ENCODE measurements at regions not wholly inside any gene's neighbourhood (a gene's known extent, or its start where the extent isn't known, plus 50 kb on each side); places are given as distances from the start of the nearest gene placed in this dataset.

GRCh38 chrX:45385757-45386156 is 185.1 kb upstream of the DIPK2B start:
- DNase-seq (ENCODE audit: low read depth): peak; percentile 10

- no peak for DNase-seq (ENCODE audit: low read depth)
Observed at GRCh38 chrX:45381841-45382240, 181.2 kb upstream of the DIPK2B start.

- no peak for DNase-seq (ENCODE audit: low read depth)
Observed at GRCh38 chrX:45381366-45381765, 180.7 kb upstream of the DIPK2B start.

GRCh38 chrX:45379236-45379635 is 178.6 kb upstream of the DIPK2B start:
- no peak for DNase-seq (ENCODE audit: low read depth)

- DNase-seq (ENCODE audit: low read depth): no peak
Observed at GRCh38 chrX:45372151-45372550, 171.5 kb upstream of the DIPK2B start.

GRCh38 chrX:45368705-45369104 is 168.0 kb upstream of the DIPK2B start:
- no peak for DNase-seq (ENCODE audit: low read depth)

- no peak for DNase-seq (ENCODE audit: low read depth)
Observed at GRCh38 chrX:45363596-45363995, 162.9 kb upstream of the DIPK2B start.

GRCh38 chrX:45360571-45360970 is 159.9 kb upstream of the DIPK2B start:
- DNase-seq (ENCODE audit: low read depth): no peak

- DNase-seq (ENCODE audit: low read depth): no peak
Observed at GRCh38 chrX:45358392-45358791, 157.7 kb upstream of the DIPK2B start.

GRCh38 chrX:45353456-45353855 is 152.8 kb upstream of the DIPK2B start:
- no peak for DNase-seq (ENCODE audit: low read depth)

GRCh38 chrX:45352611-45353010 is 151.9 kb upstream of the DIPK2B start:
- no peak for DNase-seq (ENCODE audit: low read depth)

- peak; percentile 72 for DNase-seq (ENCODE audit: low read depth)
Observed at GRCh38 chrX:45351478-45351877, 150.8 kb upstream of the DIPK2B start.

GRCh38 chrX:45348296-45348695 is 147.6 kb upstream of the DIPK2B start:
- no peak for DNase-seq (ENCODE audit: low read depth)

GRCh38 chrX:45347877-45348276 is 147.2 kb upstream of the DIPK2B start:
- DNase-seq (ENCODE audit: low read depth): peak; percentile 69

GRCh38 chrX:45344594-45344993 is 143.9 kb upstream of the DIPK2B start:
- DNase-seq (ENCODE audit: low read depth): peak; percentile 76

- DNase-seq (ENCODE audit: low read depth): no peak
Observed at GRCh38 chrX:45329217-45329616, 128.5 kb upstream of the DIPK2B start.

GRCh38 chrX:45324941-45325340 is 124.3 kb upstream of the DIPK2B start:
- DNase-seq (ENCODE audit: low read depth): no peak

GRCh38 chrX:45323387-45323786 is 122.7 kb upstream of the DIPK2B start:
- no peak for DNase-seq (ENCODE audit: low read depth)

GRCh38 chrX:45322820-45323219 is 122.1 kb upstream of the DIPK2B start:
- DNase-seq (ENCODE audit: low read depth): no peak

- peak; percentile 71 for DNase-seq (ENCODE audit: low read depth)
Observed at GRCh38 chrX:45322382-45322781, 121.7 kb upstream of the DIPK2B start.

- no peak for DNase-seq (ENCODE audit: low read depth)
Observed at GRCh38 chrX:45320191-45320590, 119.5 kb upstream of the DIPK2B start.

GRCh38 chrX:45309801-45310200 is 109.1 kb upstream of the DIPK2B start:
- DNase-seq (ENCODE audit: low read depth): no peak

- DNase-seq (ENCODE audit: low read depth): no peak
Observed at GRCh38 chrX:45309096-45309495, 108.4 kb upstream of the DIPK2B start.

- no peak for DNase-seq (ENCODE audit: low read depth)
Observed at GRCh38 chrX:45306794-45307193, 106.1 kb upstream of the DIPK2B start.

- no peak for DNase-seq (ENCODE audit: low read depth)
Observed at GRCh38 chrX:45300638-45301037, 100.0 kb upstream of the DIPK2B start.

Data from HS-5 (cell line).